Left lobe of liver (tissue), 2 donors: ENCODE measurements at regions not wholly inside any gene's neighbourhood (a gene's known extent, or its start where the extent isn't known, plus 50 kb on each side); places are given as distances from the start of the nearest gene placed in this dataset.
A peak's percentile ranks its signal among the peaks of the same experiment; 100 is the strongest.
"Not testable (repeated sequence)": the region's sequence is repeated elsewhere in the genome, so short reads cannot be mapped to it uniquely, and the experiment has no call there.

ENCODE experiments used
- ATAC-seq: fragments of 200-7000 bp; cut with Tn5 transposase; one replicate; pipeline ENCODE4 v1.9.1; 2020; ENCODE audit warnings: mild to moderate bottlenecking, moderate library complexity
- DNase-seq: peaks from one replicate; pipeline ENCODE4 v3.0.0-alpha.2; 2020; ENCODE audit warnings: low spot score
- donor health status: DM: no; HTN: no; CAD: no; lungs with moderate emphysema.
- donor health status: DM: no; HTN: yes; CAD: no.

DNA sequence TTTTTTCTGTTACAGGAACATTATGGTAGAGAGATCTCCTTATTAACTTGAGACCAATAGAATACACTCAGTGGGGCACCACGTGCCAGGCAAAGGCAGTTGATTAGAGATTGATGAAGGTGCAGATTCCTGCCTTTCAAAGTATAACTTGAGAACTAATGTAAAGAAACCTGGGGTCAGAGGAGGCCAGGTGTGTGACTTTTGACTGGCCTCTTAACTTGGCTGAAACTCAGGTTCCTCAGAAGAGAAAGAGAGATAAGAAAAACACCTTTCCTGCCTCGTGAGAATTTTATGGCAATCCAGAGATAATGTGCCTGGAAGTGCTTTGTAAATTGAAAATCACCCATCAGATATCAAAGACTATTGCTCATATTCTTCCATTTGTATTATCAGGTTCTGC is 110.7 kb upstream of the GZMB start:
- ATAC-seq (no peak), DNase-seq (no peak)

- no peak for DNase-seq
- ATAC-seq = no peak
These were observed 107.9 kb upstream of the GZMB start for GRCh38 chr14:24741871-24742270.

DNA sequence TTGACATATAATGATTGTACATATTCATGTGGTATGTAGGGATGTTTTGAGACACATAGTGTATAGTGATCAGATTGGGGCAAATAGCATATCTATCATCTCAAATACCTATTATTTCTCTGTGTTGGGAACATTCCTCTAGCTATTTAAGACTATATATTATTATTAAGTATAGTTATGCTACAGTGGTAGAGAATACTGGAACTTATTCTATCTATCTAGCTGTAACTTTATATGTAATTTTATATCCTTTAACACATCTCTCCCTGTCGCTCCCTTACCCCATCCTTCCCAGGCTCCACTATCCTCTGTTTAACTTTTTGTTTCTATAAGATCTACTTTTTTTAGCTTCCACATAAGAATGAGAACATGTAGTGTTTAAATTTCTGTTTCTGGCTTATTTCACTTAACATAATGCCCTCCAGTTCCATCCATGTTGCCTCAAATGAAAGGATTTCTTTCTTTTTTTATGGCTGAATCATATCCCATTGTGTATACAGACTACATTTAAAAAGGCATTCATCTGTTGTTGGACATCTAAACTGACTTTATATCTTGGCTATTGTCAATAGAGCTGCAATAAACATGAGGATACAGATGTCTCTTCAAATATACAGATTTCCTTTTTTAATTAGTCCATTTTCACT is 102.1 kb upstream of the GZMB start:
- no peak for DNase-seq
- ATAC-seq = no peak

GRCh38 chr14:24734917-24735500 is 101.0 kb upstream of the GZMB start:
- no peak for DNase-seq
- ATAC-seq = peak; percentile 84

GRCh38 chr14:24726480-24726879 is 92.5 kb upstream of the GZMB start:
- ATAC-seq = no peak
- DNase-seq = no peak

DNA sequence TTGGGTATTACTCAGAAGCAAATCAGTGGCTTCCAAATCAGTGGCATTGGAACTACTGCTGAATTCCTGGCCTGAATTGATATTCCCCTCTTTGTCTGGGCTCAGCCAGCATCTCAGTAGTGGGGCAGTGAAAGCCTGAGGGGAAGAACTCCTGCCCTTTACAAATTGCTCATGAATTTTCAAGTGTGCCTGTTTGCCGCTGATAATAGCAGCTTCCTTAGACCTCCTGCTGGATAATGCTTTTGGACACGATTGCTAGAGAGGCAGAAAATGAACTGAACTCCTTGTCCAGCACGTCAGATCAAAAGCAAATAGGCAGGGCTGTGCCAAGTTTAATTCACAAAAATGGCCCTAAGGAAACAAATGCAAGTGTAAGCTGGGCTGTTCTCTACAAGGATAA is 91.3 kb upstream of the GZMB start:
- DNase-seq (no peak), ATAC-seq (no peak)

DNA sequence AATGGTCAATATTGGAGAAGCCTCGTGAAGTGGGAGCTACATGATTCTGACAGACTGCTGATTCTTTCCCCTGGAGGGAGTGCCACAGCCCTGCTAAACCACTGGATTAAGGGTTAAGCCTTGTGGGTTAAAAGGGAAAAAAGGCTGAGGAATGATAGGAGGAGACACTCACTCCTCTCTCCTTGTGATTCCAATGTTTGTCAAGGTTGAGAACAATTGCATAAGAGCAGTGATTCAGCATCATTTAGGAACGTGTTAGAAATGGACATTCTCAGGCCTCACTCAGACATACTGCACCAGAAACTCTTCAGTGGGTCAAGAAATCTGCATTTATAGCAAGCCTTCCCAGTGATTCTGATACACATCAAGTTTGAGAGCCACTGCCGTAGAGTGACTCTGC is 87.8 kb upstream of the GZMB start:
- DNase-seq (no peak), ATAC-seq (no peak)

- ATAC-seq (no peak), DNase-seq (no peak)
These were observed 81.2 kb upstream of the GZMB start for GRCh38 chr14:24715239-24715638.

GRCh38 chr14:24713404-24713803 is 79.4 kb upstream of the GZMB start:
- ATAC-seq (no peak), DNase-seq (no peak)

- ATAC-seq = no peak
These were observed 78.9 kb upstream of the GZMB start for GRCh38 chr14:24712909-24713308.

DNA sequence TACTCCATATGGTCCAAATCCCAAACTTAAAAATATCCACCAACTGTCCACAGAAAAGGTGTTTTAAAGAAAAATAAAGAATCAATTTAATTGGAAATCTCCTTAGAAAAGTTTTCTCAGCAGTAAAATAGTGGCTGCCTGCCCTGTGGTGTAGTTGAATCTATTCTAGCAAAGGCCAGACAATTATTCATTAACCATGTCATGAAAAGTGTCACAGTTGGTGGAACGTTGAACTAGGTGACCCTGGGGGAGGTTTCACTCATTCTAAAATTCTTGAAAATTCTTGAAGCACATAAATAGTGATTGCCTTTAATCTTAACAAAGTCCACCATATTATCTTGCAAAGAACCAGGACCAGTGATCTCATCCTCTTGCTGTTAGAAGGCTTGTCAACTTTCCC is 78.4 kb upstream of the GZMB start:
- ATAC-seq = no peak
- DNase-seq = no peak

More at GRCh38 chr14:24712909-24713308, 78.9 kb upstream of the GZMB start:
- no peak for DNase-seq

- peak; percentile 87 for ATAC-seq
- no peak for DNase-seq
These were observed 76.6 kb upstream of the GZMB start for GRCh38 chr14:24710403-24711112.

- ATAC-seq = no peak
- no peak for DNase-seq
These were observed 74.7 kb upstream of the GZMB start for GRCh38 chr14:24708684-24709083.

DNA sequence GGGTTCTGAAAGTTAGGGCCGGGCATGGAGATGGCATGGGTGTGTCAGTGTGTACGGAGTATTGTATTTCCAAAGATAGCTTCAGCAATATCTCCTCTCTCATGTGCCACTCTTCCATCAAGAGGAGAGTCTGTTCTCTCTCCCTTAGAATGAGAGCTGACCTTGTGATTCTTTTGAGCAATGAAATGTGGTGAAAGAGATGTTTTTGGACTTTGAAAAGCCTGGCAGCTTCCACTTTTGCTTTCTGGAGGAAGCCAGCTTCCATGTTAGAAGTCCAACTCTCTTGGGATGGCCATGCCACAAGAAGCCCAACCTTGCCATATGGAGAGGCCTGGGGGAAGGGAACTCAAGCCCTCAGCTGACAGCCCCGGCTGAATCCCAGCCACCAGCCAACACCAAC is 72.4 kb upstream of the GZMB start:
- ATAC-seq = no peak
- no peak for DNase-seq

DNA sequence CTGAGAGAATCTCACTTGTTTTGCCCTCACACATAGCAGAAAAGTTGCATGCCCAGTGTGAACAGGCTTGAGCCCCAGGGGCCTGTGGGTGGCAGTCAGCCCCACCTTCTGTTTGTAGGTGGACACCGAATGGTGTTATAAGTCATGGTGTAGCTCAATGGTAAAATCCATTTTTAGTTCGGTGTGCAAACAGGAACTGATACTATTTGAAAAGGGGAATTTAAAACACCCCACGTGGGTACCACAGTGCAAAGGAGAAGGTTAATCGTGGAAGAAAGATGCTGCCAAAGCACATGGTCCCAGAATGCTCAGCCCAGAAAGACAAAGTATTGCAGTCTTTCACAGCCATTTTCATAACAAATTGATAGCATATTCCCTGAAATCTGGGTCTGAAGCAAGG is 71.8 kb upstream of the GZMB start:
- no peak for DNase-seq
- ATAC-seq = no peak

DNA sequence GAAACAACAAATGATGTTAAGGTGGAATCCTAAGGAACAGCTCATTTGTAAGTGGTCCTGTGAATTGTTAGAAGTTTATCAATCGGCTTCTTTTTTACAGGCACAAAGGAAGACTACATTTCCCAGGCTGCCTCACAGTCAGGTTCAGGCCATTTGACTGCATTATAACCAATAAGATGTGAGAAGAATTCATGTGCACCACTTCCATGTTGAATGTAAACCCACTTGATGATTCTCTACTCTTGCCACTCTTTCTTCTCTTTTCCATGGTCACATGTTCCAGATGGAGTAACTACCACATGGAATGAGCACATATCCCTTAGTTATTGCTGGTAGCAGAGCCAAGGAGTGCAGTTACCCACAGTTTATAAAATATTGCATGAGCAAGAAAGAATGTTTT is 67.1 kb upstream of the GZMB start:
- ATAC-seq = no peak
- no peak for DNase-seq

DNA sequence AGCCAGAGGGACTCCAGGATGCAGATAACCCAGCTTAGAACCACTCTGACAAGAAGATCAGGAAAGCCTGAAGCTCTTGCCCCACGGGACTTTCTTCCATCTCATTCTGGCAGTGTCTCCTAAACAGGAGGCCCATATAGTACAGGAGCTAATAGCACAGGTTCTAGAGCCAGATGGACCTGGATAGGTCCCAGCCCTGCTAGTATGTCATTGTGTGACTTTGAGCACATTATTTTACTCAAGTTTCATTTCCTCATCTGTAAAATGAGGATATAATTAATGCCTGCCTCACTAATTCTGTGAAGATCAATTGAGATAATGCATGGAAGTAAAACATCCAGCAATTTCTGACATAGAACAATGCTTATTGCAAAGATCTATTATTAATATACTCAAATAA is 66.5 kb upstream of the GZMB start:
- DNase-seq (no peak), ATAC-seq (no peak)

- ATAC-seq = no peak
- DNase-seq = no peak
These were observed 65.1 kb upstream of the GZMB start for GRCh38 chr14:24699052-24699451.

DNA sequence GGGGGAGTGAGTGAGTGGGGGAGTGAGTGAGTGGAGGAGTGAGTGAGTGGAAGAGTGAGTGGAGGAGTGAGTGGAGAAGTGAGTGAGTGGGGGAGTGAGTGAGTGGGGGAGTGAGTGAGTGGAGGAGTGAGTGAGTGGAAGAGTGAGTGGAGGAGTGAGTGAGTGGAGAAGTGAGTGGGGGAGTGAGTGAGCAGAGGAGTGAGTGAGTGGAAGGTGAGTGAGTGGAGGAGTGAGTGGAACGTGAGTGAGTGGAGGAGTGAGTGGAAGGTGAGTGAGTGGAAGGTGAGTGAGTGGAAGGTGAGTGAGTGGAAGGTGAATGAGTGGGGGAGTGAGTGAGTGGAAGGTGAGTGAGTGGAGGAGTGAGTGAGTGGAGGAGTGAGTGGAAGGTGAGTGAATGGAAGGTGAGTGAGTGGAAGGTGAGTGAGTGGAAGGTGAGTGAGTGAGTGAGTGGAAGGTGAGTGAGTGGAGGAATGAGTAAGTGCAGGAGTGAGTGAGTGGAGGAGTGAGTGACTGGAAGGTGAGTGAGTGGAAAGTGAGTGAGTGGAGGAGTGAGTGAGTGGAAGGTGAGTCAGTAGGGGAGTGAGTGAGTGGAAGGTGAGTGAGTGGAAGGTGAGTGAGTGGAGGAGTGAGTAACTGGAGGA is 62.4 kb upstream of the GZMB start:
- DNase-seq, ATAC-seq: not testable (repeated sequence)

DNA sequence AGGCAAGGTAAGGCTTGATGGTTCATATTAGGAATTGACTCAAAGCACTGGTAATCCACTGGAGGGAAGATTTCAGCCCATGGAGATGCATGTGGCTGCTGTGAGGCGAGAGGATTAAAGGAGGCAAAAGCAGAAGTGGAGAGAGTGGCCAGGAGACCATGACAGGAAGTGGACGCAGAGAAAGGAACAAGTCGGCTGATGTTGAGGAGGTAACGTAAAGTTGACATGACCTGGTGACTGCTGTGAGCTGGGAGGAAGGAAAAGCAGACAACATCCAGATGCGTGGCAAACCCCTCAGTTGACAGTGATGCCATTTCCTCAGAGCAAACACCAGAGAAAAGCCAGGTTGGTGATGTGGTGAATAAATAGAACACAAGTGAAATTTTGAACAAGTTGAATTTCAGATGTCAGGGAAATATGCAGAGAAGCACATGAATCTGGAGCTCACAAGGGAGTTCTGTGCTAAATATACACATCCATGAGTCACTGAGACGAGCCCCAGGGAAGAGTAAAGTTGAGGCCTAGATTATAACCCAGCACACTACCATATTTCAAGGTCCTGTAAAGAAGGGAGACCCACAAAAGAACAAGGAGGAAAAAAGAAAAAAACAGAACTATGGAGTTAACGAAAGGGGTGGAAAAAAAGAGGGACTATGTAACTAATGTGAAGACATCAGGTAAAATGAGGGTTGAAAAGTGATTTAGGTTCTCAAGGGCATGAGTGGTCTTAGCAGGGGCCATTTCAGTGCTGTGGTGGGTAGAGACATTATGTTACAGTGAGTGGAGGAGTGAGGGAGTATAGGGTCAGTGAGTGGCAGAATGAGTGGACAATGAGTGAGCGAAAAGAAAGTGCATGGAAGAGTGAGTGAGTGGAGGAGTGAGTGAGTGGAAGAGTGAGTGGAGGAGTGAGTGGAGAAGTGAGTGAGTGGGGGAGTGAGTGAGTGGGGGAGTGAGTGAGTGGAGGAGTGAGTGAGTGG is 61.6 kb upstream of the GZMB start:
- DNase-seq (no peak), ATAC-seq (no peak)

GRCh38 chr14:24694680-24695079 is 60.7 kb upstream of the GZMB start:
- no peak for DNase-seq
- no peak for ATAC-seq
